Common myeloid progenitor, CD34-positive (primary cell): ENCODE measurements at regions not wholly inside any gene's neighbourhood (a gene's known extent, or its start where the extent isn't known, plus 50 kb on each side); places are given as distances from the start of the nearest gene placed in this dataset.
A peak's percentile ranks its signal among the peaks of the same experiment; 100 is the strongest.

ENCODE experiments used
- CTCF ChIA-PET: fragments of 350-600 bp; sonication (Branson Sonifier 250); formaldehyde crosslinking; loops from one replicate; lab custom pipeline; 2021; ENCODE audit warnings: antibody characterized with exemption; lab: Charles Lee
- POLR2A ChIA-PET: fragments of 350-600 bp; sonication (Branson Sonifier 250); formaldehyde crosslinking; loops from one replicate; lab custom pipeline; 2021; ENCODE audit warnings: antibody characterized with exemption; lab: Charles Lee
- DNase-seq, 3 donors: peaks; one replicate each; pipeline versions ENCODE4 v3.0.0 to v3.0.0-alpha.2; 2013
- H3K27ac ChIP-seq, 2 experiments: 1 replicate in 1 of 2; 2 replicates in 1 of 2; pipeline ENCODE4 v1.7.0; 2013; ENCODE audit warnings: inconsistent platforms in 2 of 2, low read length in 2 of 2, mild to moderate bottlenecking in 2 of 2, low read depth in 1 of 2, moderate library complexity in 1 of 2; ENCODE audit not compliant: severe bottlenecking in 2 of 2, insufficient read depth in 1 of 2, poor library complexity in 1 of 2
- H3K27me3 ChIP-seq, 5 experiments: replicated peaks in 2 of 5; 1 replicate in 3 of 5; 2 replicates in 2 of 5; pipeline versions ENCODE4 v1.6.1 to v1.7.0; 2013; ENCODE audit warnings: low read length in 4 of 5, mild to moderate bottlenecking in 2 of 5, moderate library complexity in 2 of 5, inconsistent platforms in 1 of 5; ENCODE audit not compliant: insufficient read depth in 5 of 5, control insufficient read depth in 4 of 5
- H3K36me3 ChIP-seq, 4 experiments: 1 replicate in 2 of 4; 2 replicates in 2 of 4; pipeline versions ENCODE4 v1.6.1 to v1.7.0; 2013; ENCODE audit warnings: low read length in 3 of 4, control low read depth in 1 of 4, mild to moderate bottlenecking in 1 of 4; ENCODE audit not compliant: control insufficient read depth in 4 of 4, insufficient read depth in 4 of 4
- H3K4me1 ChIP-seq, 4 experiments: 1 replicate in 3 of 4; 2 replicates in 1 of 4; pipeline versions ENCODE4 v1.6.1 to v1.7.1; 2013; ENCODE audit warnings: low read length in 3 of 4, mild to moderate bottlenecking in 3 of 4, control low read depth in 1 of 4, inconsistent platforms in 1 of 4, moderate library complexity in 1 of 4; ENCODE audit not compliant: control insufficient read depth in 4 of 4, insufficient read depth in 4 of 4; ENCODE audit errors: control extremely low read depth in 1 of 4
- H3K4me3 ChIP-seq, 7 experiments: 1 replicate in 4 of 7; 2 replicates in 3 of 7; pipeline versions ENCODE4 v1.5.1 to v1.7.0; 2013; ENCODE audit warnings: mild to moderate bottlenecking in 7 of 7, low read length in 6 of 7, moderate library complexity in 6 of 7, inconsistent platforms in 2 of 7, low read depth in 2 of 7, control low read depth in 1 of 7; ENCODE audit not compliant: insufficient read depth in 4 of 7, control insufficient read depth in 1 of 7; ENCODE audit errors: extremely low read depth in 1 of 7
- H3K9me3 ChIP-seq, 5 experiments: 1 replicate in 4 of 5; 2 replicates in 1 of 5; pipeline versions ENCODE4 v1.6.1 to v1.7.1; 2013; ENCODE audit warnings: low read length in 4 of 5, mild to moderate bottlenecking in 2 of 5, inconsistent platforms in 1 of 5, low read depth in 1 of 5, moderate library complexity in 1 of 5; ENCODE audit not compliant: control insufficient read depth in 4 of 5, insufficient read depth in 2 of 5; ENCODE audit errors: control extremely low read depth in 1 of 5
- WGBS: methylation state at CpG from one replicate; pipeline ENCODE4 v1.1.5; 2013; ENCODE audit not compliant: insufficient coverage; 5-methylcytosine and 5-hydroxymethylcytosine counted together

DNA sequence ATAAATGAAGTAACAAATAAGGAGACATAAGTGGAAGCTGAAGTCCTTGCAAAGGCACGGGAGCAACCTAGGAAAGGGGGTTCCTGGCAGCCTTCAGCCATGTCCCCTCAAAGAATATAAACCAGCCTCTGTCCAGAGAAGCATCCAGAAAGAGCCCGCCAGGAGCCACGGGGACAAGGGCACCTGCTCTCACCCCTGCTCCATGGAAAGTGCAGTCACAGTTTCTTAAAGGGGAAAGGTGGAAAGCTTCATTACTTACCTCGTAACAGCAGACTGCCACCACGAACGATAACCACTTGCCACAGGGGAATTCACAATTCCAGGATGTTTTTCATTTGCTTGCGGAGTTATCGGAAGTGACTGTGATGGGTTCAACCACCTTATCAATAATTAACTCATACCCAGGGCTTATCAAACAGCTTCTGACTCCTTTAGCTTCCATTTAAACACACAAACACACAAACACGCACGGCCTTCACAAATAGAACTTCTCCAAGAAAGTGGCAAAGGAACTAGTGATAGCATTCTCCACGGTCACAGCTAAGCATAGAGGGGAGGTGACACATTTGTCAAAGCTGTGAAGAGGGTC, 134.2 kb upstream of the IGF1R start:
- 93% methylated on average over 10 of the region's 11 CpGs for WGBS
- Histone ChIP-seq H3K27me3 (no peaks in the 10 kb centered on the region), H3K36me3 (no peaks in the 10 kb centered on the region), H3K9me3 (peaks cover 0 to 3% (median 0%) of the 10 kb centered on the region in 5 experiments), H3K4me1 (peaks cover 0 to 2% (median 2%) of the 10 kb centered on the region in 4 experiments), H3K27ac (no peak overlapping the region), H3K4me3 (no peak overlapping the region)
- DNase-seq = no peak
- CTCF ChIA-PET = interaction anchor here (0.6 to 11.6 kb wide), 5 partner anchors 10 to 145 kb away, joined by 3 to 68 read pairs (median 3); no protein-coding TSS in a partner anchor
- POLR2A ChIA-PET = no interaction called here

GRCh38 chr15:98518823-98519561, 129.3 kb upstream of the IGF1R start:
- Histone ChIP-seq H3K4me1 (peaks cover 0 to 5% (median 3%) of the 10 kb centered on the region in 4 experiments), H3K4me3 (peak overlapping the region in 1 of 7 experiments; percentile 33), H3K27ac (no peak overlapping the region), H3K27me3 (no peaks in the 10 kb centered on the region), H3K36me3 (no peaks in the 10 kb centered on the region), H3K9me3 (no peaks in the 10 kb centered on the region)
- POLR2A ChIA-PET = no interaction called here
- CTCF ChIA-PET = interaction anchor here (0.8 to 11.6 kb wide), 33 partner anchors 8 to 393 kb away, joined by 3 to 68 read pairs (median 5); no protein-coding TSS in a partner anchor
- DNase-seq = peak; percentile 80 to 85 (median 84)
- 15% methylated on average over 13 of the region's 19 CpGs for WGBS

DNA sequence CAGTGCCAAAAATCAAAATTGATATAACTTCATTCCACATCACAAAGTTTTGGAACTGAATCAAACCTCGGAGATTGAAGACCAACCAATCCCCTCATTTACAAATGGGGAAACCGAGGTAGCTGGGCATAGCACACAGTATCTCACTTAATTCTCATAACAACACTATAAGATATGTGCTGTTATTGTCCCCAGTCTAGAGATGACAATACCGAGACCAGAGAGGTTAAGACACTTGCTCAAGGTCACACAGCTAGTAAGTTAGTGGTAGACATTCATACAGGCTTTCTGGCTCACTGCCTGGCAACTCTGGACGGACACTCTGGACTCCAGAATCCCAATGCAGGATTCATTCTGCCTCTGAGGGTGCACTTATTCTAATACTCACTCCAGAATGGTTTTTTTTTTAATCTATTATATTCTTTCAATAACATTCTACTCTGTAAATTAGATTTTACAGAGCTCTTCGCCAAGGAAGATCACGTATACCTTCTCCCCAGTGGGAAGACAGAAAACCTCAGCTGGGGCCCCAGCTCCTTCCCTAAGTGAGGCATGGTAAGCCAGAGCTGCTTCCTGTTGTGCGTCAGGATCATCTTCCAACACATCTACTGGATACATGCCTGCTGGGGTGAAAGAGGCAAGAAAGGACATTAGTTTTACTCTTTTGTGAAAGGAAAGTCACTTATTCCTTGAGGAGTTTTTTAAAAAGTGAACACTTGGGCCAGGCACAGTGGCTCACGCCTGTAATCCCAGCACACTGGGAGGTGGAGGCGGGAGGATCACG, 128.4 kb upstream of the IGF1R start:
- Histone ChIP-seq H3K36me3 (no peaks in the 10 kb centered on the region), H3K27me3 (no peaks in the 10 kb centered on the region), H3K27ac (no peak overlapping the region), H3K4me1 (peaks cover under 1 to 8% (median 3%) of the 10 kb centered on the region in 4 experiments), H3K4me3 (no peak overlapping the region), H3K9me3 (no peaks in the 10 kb centered on the region)
- ChIA-PET CTCF (interaction anchor here (0.6 to 11.6 kb wide), 31 partner anchors 8 to 392 kb away, joined by 3 to 68 read pairs (median 5); no protein-coding TSS in a partner anchor), POLR2A (no interaction called here)
- 74% methylated on average over 8 of the region's 10 CpGs for WGBS
- no peak for DNase-seq

- Histone ChIP-seq H3K27ac (no peak overlapping the region), H3K4me1 (peaks cover 2 to 20% (median 7%) of the 10 kb centered on the region in 4 experiments), H3K9me3 (no peaks in the 10 kb centered on the region), H3K36me3 (no peaks in the 10 kb centered on the region), H3K27me3 (no peaks in the 10 kb centered on the region), H3K4me3 (no peak overlapping the region)
- DNase-seq = no peak
- ChIA-PET CTCF (interaction anchor here (0.6 to 11.6 kb wide), 4 partner anchors 10 to 555 kb away, joined by 3 to 68 read pairs (median 6); no protein-coding TSS in a partner anchor), POLR2A (no interaction called here)
- WGBS = 94% methylated on average over 5 of the region's 5 CpGs
Observed at GRCh38 chr15:98522127-98522526, 126.2 kb upstream of the IGF1R start.

- Histone ChIP-seq H3K36me3 (no peaks in the 10 kb centered on the region), H3K27me3 (no peaks in the 10 kb centered on the region), H3K4me3 (no peak overlapping the region), H3K9me3 (no peaks in the 10 kb centered on the region), H3K27ac (no peak overlapping the region), H3K4me1 (peaks cover 0 to 18% (median 6%) of the 10 kb centered on the region in 4 experiments)
- CTCF ChIA-PET = interaction anchor here (0.7 to 1.7 kb wide), 3 partner anchors 10 to 444 kb away, joined by 3 to 7 read pairs (median 3); no protein-coding TSS in a partner anchor
- POLR2A ChIA-PET = no interaction called here
- DNase-seq = no peak
- WGBS = 98% methylated on average over 7 of the region's 12 CpGs
Observed at GRCh38 chr15:98523912-98524662, 124.3 kb upstream of the IGF1R start.

DNA sequence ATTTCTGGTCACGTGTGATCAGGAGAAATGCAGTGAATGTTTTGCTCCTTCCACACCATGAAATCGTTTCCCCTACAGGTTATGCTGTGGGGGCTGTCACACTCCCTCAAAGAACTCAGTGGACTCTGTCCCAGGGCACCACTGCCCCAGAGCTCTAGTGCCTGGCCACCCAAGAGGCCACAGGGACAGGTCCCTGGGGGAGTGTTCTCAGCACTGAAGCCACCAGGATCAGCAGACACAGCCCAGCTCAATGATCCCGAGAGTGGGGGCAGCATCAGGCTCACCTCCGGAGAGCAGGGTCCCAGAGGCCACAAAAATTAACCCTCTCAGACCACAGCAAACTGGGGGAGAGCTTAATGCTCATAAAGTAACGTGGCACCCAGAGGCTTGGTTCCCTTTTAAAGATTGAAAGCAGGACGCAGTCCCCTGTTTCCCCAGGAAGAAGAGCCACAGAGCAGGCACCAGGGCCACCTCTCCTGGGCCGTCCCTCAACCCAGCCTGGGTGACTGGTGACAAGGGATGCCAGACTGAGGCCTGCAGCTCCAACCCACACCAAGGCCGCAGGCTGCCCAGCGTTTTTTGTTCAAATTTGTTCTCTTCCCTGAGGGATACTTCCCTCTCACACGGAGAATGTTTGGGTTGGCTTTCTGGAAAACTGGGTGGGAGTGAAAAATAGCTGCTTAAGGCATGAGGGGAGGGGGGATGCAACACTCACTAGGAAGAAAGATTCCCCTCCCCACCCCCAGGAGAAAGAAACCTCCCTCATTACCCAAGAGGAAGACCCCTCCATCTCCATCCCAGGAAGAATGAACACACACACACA, 123.3 kb upstream of the IGF1R start:
- POLR2A ChIA-PET = no interaction called here
- DNase-seq = no peak
- CTCF ChIA-PET = no interaction called here
- Histone ChIP-seq H3K4me1 (peaks cover 0 to 15% (median 6%) of the 10 kb centered on the region in 4 experiments), H3K4me3 (peak overlapping the region in 3 of 7 experiments; percentile 7 to 61 (median 37)), H3K36me3 (no peaks in the 10 kb centered on the region), H3K9me3 (no peaks in the 10 kb centered on the region), H3K27ac (no peak overlapping the region), H3K27me3 (peaks cover 0 to 1% (median 0%) of the 10 kb centered on the region in 5 experiments)
- WGBS = 48% methylated on average over 8 of the region's 10 CpGs
